ENCODE measurements at regions not wholly inside any gene's neighbourhood (a gene's known extent, or its start where the extent isn't known, plus 50 kb on each side); places are given as distances from the start of the nearest gene placed in this dataset.

GRCh38 chr6:23212398-23212797 is 643.0 kb downstream of the HDGFL1 start:
- no peaks in the 10 kb centered on the region for H4K20me1 ChIP-seq (ENCODE audit: control insufficient read depth, insufficient read depth, insufficient read length)
- peaks cover 0 to 16% (median 4%) of the 10 kb centered on the region in 3 experiments; a peak in 4 of 7 replicates for H3K36me3 Mint-ChIP-seq (ENCODE audit: insufficient read depth in 1 of 3, low read depth in 3 of 3)
- no peaks in the 10 kb centered on the region for H3K79me2 ChIP-seq (ENCODE audit: insufficient read depth, low read length)
- no peak overlapping the region for H2BK120ac ChIP-seq (ENCODE audit: low read depth, low read length, poor library complexity, severe bottlenecking)
- H2AFZ ChIP-seq (ENCODE audit: low read length) = no peak overlapping the region
- no peak overlapping the region for H4K91ac ChIP-seq (ENCODE audit: insufficient read length, low read depth, low read length)
- no peaks in the 10 kb centered on the region for H3K23me2 ChIP-seq (ENCODE audit: insufficient read length, low read depth, low read length, poor library complexity, severe bottlenecking)
- no peak overlapping the region for H3K14ac ChIP-seq (ENCODE audit: insufficient read depth, low read length)
- no peak overlapping the region for H2BK12ac ChIP-seq (ENCODE audit: insufficient read length, low read depth, low read length)
- no peak overlapping the region for H3K4me2 ChIP-seq (ENCODE audit: insufficient read depth, insufficient read length, low read length)
- H3K27me3 ChIP-seq (ENCODE audit: insufficient read depth, low read length) = no peaks in the 10 kb centered on the region
- H3K18ac ChIP-seq (ENCODE audit: insufficient read length, low read depth, low read length) = no peak overlapping the region
- H2AK5ac ChIP-seq (ENCODE audit: insufficient read length, low read length) = no peak overlapping the region
- peaks cover 17 to 26% of the 10 kb centered on the region in 2 experiments; a peak in 4 of 5 replicates for H3K9me3 Mint-ChIP-seq
- H4K5ac ChIP-seq (ENCODE audit: insufficient read length, low read depth, low read length) = no peak overlapping the region
- H2BK20ac ChIP-seq (ENCODE audit: low read depth, low read length, poor library complexity, severe bottlenecking) = no peak overlapping the region
- H3K4me1 Mint-ChIP-seq = no peaks in the 10 kb centered on the region
- H2BK5ac ChIP-seq (ENCODE audit: insufficient read length, low read length) = no peak overlapping the region
- no peak overlapping the region for H3T11ph ChIP-seq (ENCODE audit: low read length)
- no peak overlapping the region for H4K8ac ChIP-seq (replicated peaks; ENCODE audit: insufficient read length, low read depth, low read length)
- TF ChIP-seq CTCF (conservative IDR thresholded peaks at IDR 0.05) = no peak
- no peak overlapping the region for H2BK15ac ChIP-seq (ENCODE audit: low read depth, low read length)
- no peaks in the 10 kb centered on the region for H3K79me1 ChIP-seq (ENCODE audit: insufficient read depth, low read depth, low read length, poor library complexity, severe bottlenecking)
- DNase-seq = no peak
- H3K4ac ChIP-seq (ENCODE audit: low read depth, low read length) = no peak overlapping the region
- no peak overlapping the region for H3K23ac ChIP-seq (ENCODE audit: insufficient read length, low read depth, low read length)
- no peak overlapping the region for H3K27ac Mint-ChIP-seq
- no peaks in the 10 kb centered on the region for H3K9me3 ChIP-seq (ENCODE audit: control insufficient read depth, low read depth, low read length)
- H3K4me3 Mint-ChIP-seq = no peak overlapping the region
- H3K9ac ChIP-seq (ENCODE audit: extremely low read depth, insufficient read length, low read length) = no peak overlapping the region
- no peak overlapping the region for H3K56ac ChIP-seq (ENCODE audit: insufficient read length, low read depth, low read length)
- no peaks in the 10 kb centered on the region for H3K27me3 Mint-ChIP-seq (ENCODE audit: low read depth)
- WGBS (ENCODE audit: extremely low coverage, insufficient read length, low lambda C conversion rate) = no CpG with 5 or more reads among the region's 2 CpGs
- no peak overlapping the region for H3K27ac ChIP-seq (ENCODE audit: insufficient read length, low read depth, low read length)
- no peaks in the 10 kb centered on the region for H3K4me1 ChIP-seq (ENCODE audit: insufficient read depth, low read length)
